ENCODE measurements at regions not wholly inside any gene's neighbourhood (a gene's known extent, or its start where the extent isn't known, plus 50 kb on each side); places are given as distances from the start of the nearest gene placed in this dataset.

- ChIA-PET POLR2A (no interaction called here), RAD21 (ENCODE audit: unreplicated experiment) (no interaction called here)
- no peak for FAIRE-seq
These were observed 514.1 kb downstream of the ETNK1 start for GRCh38 chr12:23139026-23139425.

GRCh38 chr12:23140710-23141109 lies 515.7 kb downstream of the ETNK1 start:
- BruUV-seq (replicated peaks), result no TSS peak
- ChIA-PET CTCF (no interaction called here), POLR2A (no interaction called here)

More at GRCh38 chr12:23139026-23139425, 514.1 kb downstream of the ETNK1 start:
- H4K20me1 ChIP-seq (ENCODE audit: control insufficient read depth, insufficient read depth), result no peaks in the 10 kb centered on the region
- no peak for TF ChIP-seq ZNF217 (IDR thresholded peaks at IDR 0.05)
- no TSS peak for BruUV-seq (replicated peaks)
- WGBS (ENCODE audit: insufficient coverage, insufficient replicate concordance, low lambda C conversion rate, missing lambda C conversion rate), result 30% methylated on average over 4 of the region's 4 CpGs
- in situ Hi-C loops (cut with MboI), result no loop called here
- H3K4me3 ChIP-seq, result no peak overlapping the region
- H3K27ac ChIP-seq (ENCODE audit: control insufficient read depth, insufficient read depth), result no peak overlapping the region
- no peak for DNase-seq (ENCODE audit: low read depth, low spot score)
- H3K4me1 ChIP-seq (ENCODE audit: control insufficient read depth, insufficient read depth, low read length), result no peaks in the 10 kb centered on the region
- H3K79me2 ChIP-seq (ENCODE audit: control insufficient read depth, insufficient read depth, low read length), result no peaks in the 10 kb centered on the region
- H3K36me3 ChIP-seq (ENCODE audit: control insufficient read depth in 2 of 2, insufficient read depth in 2 of 2, low read length in 1 of 2), result no peaks in the 10 kb centered on the region
- no peaks in the 10 kb centered on the region for H3K9me3 ChIP-seq (replicated peaks; ENCODE audit: control insufficient read depth, insufficient read depth, low read length)
- CTCF ChIA-PET, result interaction anchor here (1.3 kb wide), 1 partner anchor 36 kb away, joined by 3 read pairs; no protein-coding TSS in a partner anchor
- ATAC-seq, result no peak
- H2AFZ ChIP-seq (ENCODE audit: control insufficient read depth, low read depth, low read length), result no peak overlapping the region
- H3K9ac ChIP-seq (ENCODE audit: control insufficient read depth, insufficient read depth, low read length), result no peak overlapping the region
- H3K4me2 ChIP-seq (ENCODE audit: control insufficient read depth, insufficient read depth), result no peak overlapping the region
- SMC1A ChIA-PET (ENCODE audit: uncharacterized antibody, unreplicated experiment), result no interaction called here
- no peaks in the 10 kb centered on the region for H3K27me3 ChIP-seq (replicated peaks in 1 of 2; ENCODE audit: control insufficient read depth in 2 of 2, insufficient read depth in 2 of 2, low read length in 1 of 2)
- intact Hi-C loops (cut with micrococcal nuclease; ENCODE audit: unreplicated experiment), result no loop called here

More at GRCh38 chr12:23140710-23141109, 515.7 kb downstream of the ETNK1 start:
- H4K20me1 ChIP-seq (ENCODE audit: control insufficient read depth, insufficient read depth), result no peaks in the 10 kb centered on the region
- no peak overlapping the region for H3K4me2 ChIP-seq (ENCODE audit: control insufficient read depth, insufficient read depth)
- no peak for FAIRE-seq
- in situ Hi-C loops (cut with MboI), result no loop called here
- no peak overlapping the region for H3K27ac ChIP-seq (ENCODE audit: control insufficient read depth, insufficient read depth)
- intact Hi-C loops (cut with micrococcal nuclease; ENCODE audit: unreplicated experiment), result no loop called here
- H3K9me3 ChIP-seq (replicated peaks; ENCODE audit: control insufficient read depth, insufficient read depth, low read length), result no peaks in the 10 kb centered on the region
- DNase-seq (ENCODE audit: low read depth, low spot score), result no peak
- no peaks in the 10 kb centered on the region for H3K36me3 ChIP-seq (ENCODE audit: control insufficient read depth in 2 of 2, insufficient read depth in 2 of 2, low read length in 1 of 2)
- ATAC-seq, result no peak
- H3K9ac ChIP-seq (ENCODE audit: control insufficient read depth, insufficient read depth, low read length), result no peak overlapping the region
- no peak for TF ChIP-seq GABPA (IDR thresholded peaks at IDR 0.05; ENCODE audit: low read depth)
- TF ChIP-seq RCOR1 (conservative IDR thresholded peaks at IDR 0.05; ENCODE audit: low read depth, low read length), result no peak
- TF ChIP-seq ESRRA (IDR thresholded peaks at IDR 0.05; ENCODE audit: low read length), result no peak
- TF ChIP-seq POU2F2 (IDR thresholded peaks at IDR 0.05; ENCODE audit: borderline replicate concordance, low read depth, low read length), result no peak
- no peak for TF ChIP-seq ATF2 (IDR thresholded peaks at IDR 0.05; ENCODE audit: low read length)
- TF ChIP-seq SREBF1 (IDR thresholded peaks at IDR 0.05; ENCODE audit: low read length), result no peak
- TF ChIP-seq YBX1 (IDR thresholded peaks at IDR 0.05), result no peak
- no peak for TF ChIP-seq HCFC1 (IDR thresholded peaks at IDR 0.05; ENCODE audit: low read length)
- TF ChIP-seq MYB (IDR thresholded peaks at IDR 0.05; ENCODE audit: borderline replicate concordance, low read depth, low read length), result no peak
- TF ChIP-seq RB1 (IDR thresholded peaks at IDR 0.05; ENCODE audit: borderline replicate concordance), result no peak
- no peak for TF ChIP-seq GATAD2B (conservative IDR thresholded peaks at IDR 0.05; ENCODE audit: low read depth)
- TF ChIP-seq ZNF384 (IDR thresholded peaks at IDR 0.05; ENCODE audit: borderline replicate concordance, low read depth, low read length), result no peak
- TF ChIP-seq RAD21 (IDR thresholded peaks at IDR 0.05; ENCODE audit: insufficient read depth, low read depth, low read length), result no peak
- TF ChIP-seq NFYA (IDR thresholded peaks at IDR 0.05; ENCODE audit: borderline replicate concordance, low read depth, low read length), result no peak
- no peak for TF ChIP-seq CTCF (IDR thresholded peaks at IDR 0.05 in 2 of 3, conservative IDR thresholded peaks at IDR 0.05 in 1 of 3; ENCODE audit: control insufficient read depth in 2 of 3, extremely low read depth in 1 of 3, insufficient read depth in 1 of 3, low read depth in 3 of 3, low read length in 3 of 3)
- no peak for TF ChIP-seq HDGF (IDR thresholded peaks at IDR 0.05)
- SMC1A ChIA-PET (ENCODE audit: uncharacterized antibody, unreplicated experiment), result no interaction called here
- no peak overlapping the region for H2AFZ ChIP-seq (ENCODE audit: control insufficient read depth, low read depth, low read length)
- RAD21 ChIA-PET (ENCODE audit: unreplicated experiment), result no interaction called here
- no peak overlapping the region for H3K4me3 ChIP-seq
- no peaks in the 10 kb centered on the region for H3K4me1 ChIP-seq (ENCODE audit: control insufficient read depth, insufficient read depth, low read length)
- no peaks in the 10 kb centered on the region for H3K79me2 ChIP-seq (ENCODE audit: control insufficient read depth, insufficient read depth, low read length)
- no peaks in the 10 kb centered on the region for H3K27me3 ChIP-seq (replicated peaks in 1 of 2; ENCODE audit: control insufficient read depth in 2 of 2, insufficient read depth in 2 of 2, low read length in 1 of 2)
